GM21786 (cell line): ENCODE measurements at regions not wholly inside any gene's neighbourhood (a gene's known extent, or its start where the extent isn't known, plus 50 kb on each side); places are given as distances from the start of the nearest gene placed in this dataset.
"Not testable (repeated sequence)": the region's sequence is repeated elsewhere in the genome, so short reads cannot be mapped to it uniquely, and the experiment has no call there.

Experiments
- ATAC-seq: cut with Tn5 transposase; IDR thresholded peaks from one replicate; pipeline ENCODE4 v1.9.1; 2021; ENCODE audit not compliant: unreplicated experiment

DNA sequence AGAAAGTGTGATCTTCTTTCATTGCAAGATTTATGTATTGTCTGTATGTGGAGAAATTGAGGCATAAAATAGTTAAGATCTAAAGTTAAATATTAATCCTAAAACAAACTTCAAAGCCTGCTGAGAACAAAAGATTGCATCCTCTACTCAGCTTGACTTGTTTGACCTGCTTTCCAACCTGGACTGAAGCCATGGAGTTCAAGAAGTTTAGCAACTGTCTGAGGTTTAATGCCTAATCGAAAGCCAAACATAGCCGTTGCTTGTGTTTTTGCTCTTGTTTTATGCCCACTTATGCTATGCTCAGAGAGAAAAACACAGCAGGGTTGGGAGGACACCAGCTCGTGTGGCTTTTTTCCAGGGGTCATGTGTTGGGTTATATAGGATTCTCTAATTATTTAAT lies 135.6 kb downstream of the NUFIP1 start:
- ATAC-seq = no peak

- no peak for ATAC-seq
These were observed 140.2 kb downstream of the NUFIP1 start for GRCh38 chr13:44848920-44849676.

DNA sequence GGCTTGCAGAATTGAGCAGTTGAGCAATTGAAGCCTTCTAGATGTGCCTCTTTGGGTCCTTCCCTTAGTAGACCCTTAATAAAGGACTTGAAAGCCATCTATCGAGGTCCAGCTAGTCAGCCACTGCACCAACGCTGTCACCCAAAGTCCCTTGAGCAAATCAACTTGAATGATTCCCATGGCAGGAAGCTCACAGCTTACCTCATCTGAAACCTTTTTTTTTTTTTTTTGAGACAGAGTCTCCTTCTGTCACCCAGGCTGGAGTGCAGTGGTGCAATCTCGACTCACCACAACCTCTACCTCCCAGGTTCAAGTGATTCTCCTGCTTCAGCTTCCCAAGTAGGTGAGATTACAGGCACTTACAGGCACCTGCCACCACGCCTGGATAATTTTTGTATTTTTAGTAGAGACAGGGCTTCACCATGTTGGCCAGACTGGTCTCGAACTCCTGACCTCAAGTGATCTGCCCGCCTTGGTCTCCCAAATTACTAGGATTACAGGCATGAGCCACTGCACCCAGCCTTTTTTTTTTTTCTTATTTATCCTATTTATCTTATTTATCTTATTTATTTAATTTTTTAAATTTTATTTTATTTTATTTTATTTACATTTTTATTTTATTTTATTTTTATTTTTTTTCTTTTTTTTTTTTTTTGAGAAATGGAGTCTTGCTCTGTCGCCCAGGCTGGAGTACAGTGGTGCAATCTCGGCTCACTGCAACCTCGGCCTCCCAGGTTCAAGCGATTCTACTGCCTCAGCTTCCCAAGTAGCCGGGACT lies 143.8 kb downstream of the NUFIP1 start:
- ATAC-seq = not testable (repeated sequence)

GRCh38 chr13:44844786-44845185 lies 144.5 kb downstream of the NUFIP1 start:
- no peak for ATAC-seq

DNA sequence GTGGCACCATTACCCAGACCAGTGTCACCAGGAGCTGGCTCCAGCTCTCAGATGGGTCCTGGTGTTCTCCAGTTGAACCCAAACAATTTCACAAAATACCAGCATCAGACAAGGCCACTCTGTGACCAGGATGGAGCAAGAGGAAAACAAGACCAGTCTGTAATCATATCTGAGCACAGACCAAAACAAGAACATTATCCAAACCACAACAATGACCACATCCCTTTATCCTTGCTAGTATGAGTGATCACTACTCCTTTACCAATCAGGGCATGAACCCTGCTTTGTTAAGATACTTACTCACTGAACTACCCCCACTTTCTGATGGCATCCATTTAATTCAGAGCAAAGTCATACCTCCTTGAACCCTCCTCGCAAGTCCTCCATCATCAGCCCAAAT lies 145.9 kb downstream of the NUFIP1 start:
- ATAC-seq = no peak

DNA sequence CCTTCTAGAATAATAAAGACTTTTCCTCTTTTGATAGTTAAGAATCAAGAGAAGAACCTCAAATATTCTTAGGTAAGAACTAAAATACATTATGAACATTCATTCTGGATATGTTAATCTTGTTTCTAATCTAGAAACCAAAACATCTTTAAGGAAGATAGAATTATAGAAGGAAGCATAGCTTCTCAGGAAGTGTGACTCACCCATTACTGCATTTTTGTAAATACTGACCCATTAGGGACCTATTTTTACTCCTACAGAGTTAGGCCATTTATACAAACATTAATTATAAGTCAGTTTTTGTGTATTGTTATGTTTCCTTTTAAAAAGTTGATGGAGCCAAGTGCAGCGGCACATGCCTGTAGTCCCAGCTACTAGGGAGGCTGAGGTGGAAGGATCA lies 147.1 kb downstream of the NUFIP1 start:
- ATAC-seq = no peak

DNA sequence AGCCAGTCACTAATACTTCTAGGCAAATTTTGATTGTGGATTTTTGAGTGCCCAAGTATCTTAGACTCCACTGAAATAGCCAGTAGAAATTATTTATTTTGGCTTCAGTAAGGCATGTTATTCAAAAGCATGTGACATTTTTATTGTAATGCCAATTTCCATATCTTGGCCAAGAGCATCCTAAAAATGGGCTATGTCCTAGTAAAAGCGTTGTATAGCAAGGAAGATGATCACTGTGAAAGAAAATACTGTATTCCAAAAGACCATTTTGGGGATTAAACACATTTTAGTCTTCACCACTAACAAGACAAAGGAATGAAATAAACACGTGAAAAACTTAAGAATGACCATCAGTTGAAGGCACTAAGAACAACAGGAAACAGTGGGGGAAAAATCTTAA lies 149.1 kb downstream of the NUFIP1 start:
- ATAC-seq = no peak

GRCh38 chr13:44837250-44837649 lies 152.0 kb downstream of the NUFIP1 start:
- ATAC-seq = no peak

- ATAC-seq = no peak
These were observed 154.9 kb downstream of the NUFIP1 start for GRCh38 chr13:44834404-44834803.

DNA sequence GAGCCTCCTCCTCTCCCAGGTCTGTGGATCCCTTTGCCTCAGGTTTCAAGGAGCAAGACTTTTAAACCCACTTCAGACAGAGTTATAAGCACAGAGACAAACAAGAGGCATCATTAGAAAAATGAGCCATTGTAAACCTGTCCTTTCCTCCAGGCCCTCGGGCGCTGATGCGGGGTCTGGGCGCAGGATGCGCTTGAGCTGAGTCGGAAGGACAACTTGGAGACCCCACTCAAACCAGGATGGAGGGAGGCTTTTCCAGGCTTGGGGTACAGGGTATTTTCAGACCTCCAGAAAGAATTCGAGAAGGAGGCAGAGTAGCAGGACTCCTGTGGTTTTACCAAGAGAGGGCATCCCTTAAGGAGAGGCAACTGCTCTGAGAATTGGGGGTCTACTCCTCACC lies 155.6 kb downstream of the NUFIP1 start:
- ATAC-seq = no peak

- ATAC-seq = no peak
These were observed 156.1 kb downstream of the NUFIP1 start for GRCh38 chr13:44833139-44833538.

- no peak for ATAC-seq
These were observed 162.5 kb downstream of the NUFIP1 start for GRCh38 chr13:44826591-44827350.

GRCh38 chr13:44825953-44826352 lies 163.3 kb downstream of the NUFIP1 start:
- no peak for ATAC-seq

- ATAC-seq = not testable (repeated sequence)
These were observed 165.7 kb downstream of the NUFIP1 start for GRCh38 chr13:44823555-44823954.

- no peak for ATAC-seq
These were observed 167.0 kb downstream of the NUFIP1 start for GRCh38 chr13:44822291-44822690.

DNA sequence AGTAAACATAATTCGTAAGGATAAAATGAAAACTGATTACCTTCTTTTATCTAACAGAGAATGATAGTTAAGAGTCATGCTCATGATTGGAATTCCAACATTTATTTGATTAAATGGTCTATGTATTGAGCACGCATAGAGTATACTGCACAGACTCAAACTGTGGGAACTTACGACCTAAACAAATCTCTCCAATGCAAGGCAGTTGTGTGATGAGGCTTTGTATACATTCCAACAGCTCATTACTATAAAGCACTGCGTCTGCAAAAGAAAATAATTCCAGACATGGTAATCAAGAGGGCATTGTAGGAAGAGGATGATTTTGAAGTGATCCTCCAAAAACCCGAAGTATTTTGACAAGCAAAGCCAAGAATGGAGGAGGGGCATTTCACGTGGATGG lies 169.5 kb downstream of the NUFIP1 start:
- no peak for ATAC-seq

DNA sequence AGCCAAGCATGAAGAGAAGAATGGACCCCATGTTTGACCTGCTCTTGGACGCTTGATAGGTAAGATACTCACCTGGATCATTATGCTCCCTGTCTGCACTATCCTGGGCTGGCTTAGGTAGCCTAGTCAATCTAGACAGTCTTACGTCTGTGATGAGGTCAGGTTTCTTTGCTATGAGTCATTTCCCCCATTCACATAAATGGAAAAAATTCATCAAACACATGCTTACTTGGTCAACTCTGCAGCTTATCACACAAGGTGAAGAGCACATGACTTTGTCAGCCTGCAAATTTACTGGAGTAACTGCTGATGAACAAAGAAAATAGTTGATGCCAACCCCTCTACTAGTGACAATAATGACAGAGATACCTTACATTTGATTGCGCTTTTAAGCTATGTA lies 170.0 kb downstream of the NUFIP1 start:
- ATAC-seq = no peak

- ATAC-seq = no peak
These were observed 170.8 kb downstream of the NUFIP1 start for GRCh38 chr13:44818428-44818827.

- no peak for ATAC-seq
These were observed 171.3 kb downstream of the NUFIP1 start for GRCh38 chr13:44818016-44818415.

GRCh38 chr13:44817131-44817671 lies 172.1 kb downstream of the NUFIP1 start:
- ATAC-seq = no peak

DNA sequence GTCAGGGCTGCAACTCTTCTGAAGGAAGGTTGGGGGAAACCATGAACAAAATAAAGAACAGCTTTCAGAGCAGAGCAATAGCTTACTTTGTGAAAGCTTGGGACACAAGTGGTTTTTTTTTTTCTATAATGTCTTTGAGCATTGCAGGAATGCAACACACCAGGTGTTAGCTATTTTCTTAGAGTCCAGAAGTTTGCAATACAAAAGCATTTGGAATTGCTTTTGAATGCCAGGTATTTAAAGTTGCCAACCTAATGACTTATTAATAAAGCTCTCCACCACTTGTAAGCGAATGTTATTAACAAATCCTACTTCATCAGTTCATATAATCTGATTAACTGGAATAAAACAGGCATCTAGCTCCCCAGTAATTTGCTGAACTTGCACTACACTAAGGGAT lies 172.6 kb downstream of the NUFIP1 start:
- ATAC-seq = no peak
